ENCODE measurements at regions not wholly inside any gene's neighbourhood (a gene's known extent, or its start where the extent isn't known, plus 50 kb on each side); places are given as distances from the start of the nearest gene placed in this dataset.

GRCh38 chr12:125888921-125889320 lies 823.7 kb downstream of the AACS start:
- Histone ChIP-seq H3K4me3 (no peak overlapping the region), H3K27ac (no peak overlapping the region), H3K27me3 (replicated peaks) (no peaks in the 10 kb centered on the region), H3K9me3 (replicated peaks) (no peaks in the 10 kb centered on the region; the same call in 1 of the 2 replicates), H3K4me1 (replicated peaks) (peaks cover 3% of the 10 kb centered on the region; the same call in 1 of the 2 replicates), H3K36me3 (no peaks in the 10 kb centered on the region)
- no peak for DNase-seq (ENCODE audit: low read depth in 1 of 2, low spot score in 2 of 2)

- no peaks in the 10 kb centered on the region; the same call in 1 of the 2 replicates for H3K9me3 ChIP-seq (replicated peaks)
- H3K27ac ChIP-seq = no peak overlapping the region
- H3K27me3 ChIP-seq (replicated peaks) = no peaks in the 10 kb centered on the region
Observed at GRCh38 chr12:125889742-125890141, 824.5 kb downstream of the AACS start.

GRCh38 chr12:125890366-125890905 lies 825.2 kb downstream of the AACS start:
- peak overlapping the region; percentile 15 for H3K27ac ChIP-seq
- H3K9me3 ChIP-seq (replicated peaks) = no peaks in the 10 kb centered on the region; the same call in 1 of the 2 replicates
- H3K27me3 ChIP-seq (replicated peaks) = no peaks in the 10 kb centered on the region
- H3K36me3 ChIP-seq = no peaks in the 10 kb centered on the region
- H3K4me1 ChIP-seq (replicated peaks) = peaks cover 3% of the 10 kb centered on the region; the same call in 1 of the 2 replicates
- no peak for DNase-seq (ENCODE audit: low read depth in 1 of 2, low spot score in 2 of 2)
- no peak overlapping the region for H3K4me3 ChIP-seq

More at GRCh38 chr12:125889742-125890141, 824.5 kb downstream of the AACS start:
- Histone ChIP-seq H3K4me1 (replicated peaks) (peaks cover 3% of the 10 kb centered on the region; the same call in 1 of the 2 replicates), H3K4me3 (no peak overlapping the region), H3K36me3 (no peaks in the 10 kb centered on the region)
- DNase-seq (ENCODE audit: low read depth in 1 of 2, low spot score in 2 of 2) = no peak

- Histone ChIP-seq H3K36me3 (no peaks in the 10 kb centered on the region), H3K9me3 (replicated peaks) (no peaks in the 10 kb centered on the region; the same call in 1 of the 2 replicates), H3K4me3 (no peak overlapping the region), H3K27ac (peak overlapping the region; percentile 21), H3K27me3 (replicated peaks) (no peaks in the 10 kb centered on the region), H3K4me1 (replicated peaks) (peaks cover 3% of the 10 kb centered on the region; the same call in 1 of the 2 replicates)
- DNase-seq (ENCODE audit: low read depth in 1 of 2, low spot score in 2 of 2) = peak in 1 of 2 experiments; percentile 21
Observed at GRCh38 chr12:125890971-125891370, 825.7 kb downstream of the AACS start.

- H3K27me3 ChIP-seq (replicated peaks) = no peaks in the 10 kb centered on the region
- no peaks in the 10 kb centered on the region for H3K36me3 ChIP-seq
- H3K4me3 ChIP-seq = no peak overlapping the region
- H3K9me3 ChIP-seq (replicated peaks) = no peaks in the 10 kb centered on the region; the same call in 1 of the 2 replicates
- H3K4me1 ChIP-seq (replicated peaks) = peaks cover 3% of the 10 kb centered on the region; the same call in 1 of the 2 replicates
- no peak overlapping the region for H3K27ac ChIP-seq
- no peak for DNase-seq (ENCODE audit: low read depth in 1 of 2, low spot score in 2 of 2)
Observed at GRCh38 chr12:125892276-125892675, 827.0 kb downstream of the AACS start.

- H3K4me1 ChIP-seq (replicated peaks) = no peaks in the 10 kb centered on the region
- no peaks in the 10 kb centered on the region for H3K27me3 ChIP-seq (replicated peaks)
- no peak for DNase-seq (ENCODE audit: low read depth in 1 of 2, low spot score in 2 of 2)
- no peaks in the 10 kb centered on the region for H3K36me3 ChIP-seq
- no peak overlapping the region for H3K4me3 ChIP-seq
- H3K27ac ChIP-seq = no peak overlapping the region
- H3K9me3 ChIP-seq (replicated peaks) = no peaks in the 10 kb centered on the region
Observed at GRCh38 chr12:125902991-125903390, 837.8 kb downstream of the AACS start.

- Histone ChIP-seq H3K4me3 (no peak overlapping the region), H3K27me3 (replicated peaks) (no peaks in the 10 kb centered on the region), H3K36me3 (no peaks in the 10 kb centered on the region), H3K27ac (no peak overlapping the region), H3K4me1 (replicated peaks) (no peaks in the 10 kb centered on the region), H3K9me3 (replicated peaks) (no peaks in the 10 kb centered on the region)
- DNase-seq (ENCODE audit: low read depth in 1 of 2, low spot score in 2 of 2) = no peak
Observed at GRCh38 chr12:125907351-125907750, 842.1 kb downstream of the AACS start.

- no peak for DNase-seq (ENCODE audit: low read depth in 1 of 2, low spot score in 2 of 2)
Observed at GRCh38 chr12:125919856-125920470, 854.7 kb downstream of the AACS start.

GRCh38 chr12:125922330-125922729 lies 857.1 kb downstream of the AACS start:
- H3K4me1 ChIP-seq (replicated peaks) = no peaks in the 10 kb centered on the region
- no peak for DNase-seq (ENCODE audit: low read depth in 1 of 2, low spot score in 2 of 2)

More at GRCh38 chr12:125919856-125920470, 854.7 kb downstream of the AACS start:
- Histone ChIP-seq H3K27me3 (replicated peaks) (no peaks in the 10 kb centered on the region), H3K27ac (no peak overlapping the region), H3K4me3 (no peak overlapping the region), H3K4me1 (replicated peaks) (no peaks in the 10 kb centered on the region), H3K9me3 (replicated peaks) (no peaks in the 10 kb centered on the region), H3K36me3 (no peaks in the 10 kb centered on the region)

GRCh38 chr12:125936502-125936901 lies 871.3 kb downstream of the AACS start:
- no peaks in the 10 kb centered on the region for H3K27me3 ChIP-seq (replicated peaks)
- no peak overlapping the region for H3K4me3 ChIP-seq

More at GRCh38 chr12:125922330-125922729, 857.1 kb downstream of the AACS start:
- no peaks in the 10 kb centered on the region for H3K9me3 ChIP-seq (replicated peaks)
- no peak overlapping the region for H3K4me3 ChIP-seq
- H3K27ac ChIP-seq = no peak overlapping the region
- no peaks in the 10 kb centered on the region for H3K36me3 ChIP-seq
- no peaks in the 10 kb centered on the region for H3K27me3 ChIP-seq (replicated peaks)

GRCh38 chr12:125944446-125944845 lies 879.2 kb downstream of the AACS start:
- H3K27ac ChIP-seq = no peak overlapping the region
- H3K9me3 ChIP-seq (replicated peaks) = no peaks in the 10 kb centered on the region; the same call in 1 of the 2 replicates
- H3K4me1 ChIP-seq (replicated peaks) = no peaks in the 10 kb centered on the region
- no peaks in the 10 kb centered on the region for H3K27me3 ChIP-seq (replicated peaks)
- no peak overlapping the region for H3K4me3 ChIP-seq
- no peaks in the 10 kb centered on the region for H3K36me3 ChIP-seq
- DNase-seq (ENCODE audit: low read depth in 1 of 2, low spot score in 2 of 2) = no peak

More at GRCh38 chr12:125936502-125936901, 871.3 kb downstream of the AACS start:
- no peak for DNase-seq (ENCODE audit: low read depth in 1 of 2, low spot score in 2 of 2)
- Histone ChIP-seq H3K9me3 (replicated peaks) (no peaks in the 10 kb centered on the region), H3K27ac (no peak overlapping the region), H3K4me1 (replicated peaks) (no peaks in the 10 kb centered on the region), H3K36me3 (no peaks in the 10 kb centered on the region)

GRCh38 chr12:125949471-125949870 lies 884.2 kb downstream of the AACS start:
- no peaks in the 10 kb centered on the region for H3K4me1 ChIP-seq (replicated peaks)
- no peaks in the 10 kb centered on the region for H3K9me3 ChIP-seq (replicated peaks)
- H3K4me3 ChIP-seq = no peak overlapping the region
- DNase-seq (ENCODE audit: low read depth in 1 of 2, low spot score in 2 of 2) = no peak
- no peak overlapping the region for H3K27ac ChIP-seq
- no peaks in the 10 kb centered on the region for H3K27me3 ChIP-seq (replicated peaks)
- no peaks in the 10 kb centered on the region for H3K36me3 ChIP-seq

GRCh38 chr12:125954362-125954761 lies 889.1 kb downstream of the AACS start:
- no peaks in the 10 kb centered on the region for H3K36me3 ChIP-seq
- 0 out of 2 replicates have a peak, but pooled peaks cover 5% of the 10 kb centered on the region for H3K9me3 ChIP-seq (replicated peaks)
- no peaks in the 10 kb centered on the region for H3K4me1 ChIP-seq (replicated peaks)
- DNase-seq (ENCODE audit: low read depth in 1 of 2, low spot score in 2 of 2) = no peak
- no peaks in the 10 kb centered on the region for H3K27me3 ChIP-seq (replicated peaks)
- H3K4me3 ChIP-seq = no peak overlapping the region
- no peak overlapping the region for H3K27ac ChIP-seq

- no peak for DNase-seq (ENCODE audit: low read depth in 1 of 2, low spot score in 2 of 2)
- no peak overlapping the region for H3K4me3 ChIP-seq
- peaks cover 5% of the 10 kb centered on the region; the same call in 1 of the 2 replicates for H3K9me3 ChIP-seq (replicated peaks)
- no peaks in the 10 kb centered on the region for H3K36me3 ChIP-seq
- H3K27ac ChIP-seq = no peak overlapping the region
- no peaks in the 10 kb centered on the region for H3K4me1 ChIP-seq (replicated peaks)
- H3K27me3 ChIP-seq (replicated peaks) = no peaks in the 10 kb centered on the region
Observed at GRCh38 chr12:125956186-125956585, 891.0 kb downstream of the AACS start.
